NT2/D1 (cell line): ENCODE measurements at regions not wholly inside any gene's neighbourhood (a gene's known extent, or its start where the extent isn't known, plus 50 kb on each side); places are given as distances from the start of the nearest gene placed in this dataset.

Source experiments
- DNase-seq: peaks from one replicate; pipeline ENCODE4 v3.0.0-alpha.2; 2011; ENCODE audit warnings: low read depth, low spot score
- H3K27me3 ChIP-seq: 2 replicates; pipeline ENCODE4 v1.6.0; 2011; ENCODE audit warnings: mild to moderate bottlenecking; ENCODE audit not compliant: insufficient read length, insufficient read depth
- H3K36me3 ChIP-seq: 2 replicates; pipeline ENCODE4 v1.6.1; 2011; ENCODE audit warnings: mild to moderate bottlenecking, low read length, mixed read lengths; ENCODE audit not compliant: insufficient read depth, insufficient read length
- H3K4me1 ChIP-seq: 2 replicates; pipeline ENCODE4 v1.5.1; 2011; ENCODE audit not compliant: insufficient read depth, insufficient read length
- H3K4me3 ChIP-seq: 2 replicates; pipeline ENCODE4 v1.5.1; 2011; ENCODE audit warnings: low read depth; ENCODE audit not compliant: insufficient read length
- H3K9ac ChIP-seq: 2 replicates; pipeline ENCODE4 v1.6.0; 2011; ENCODE audit warnings: low read depth; ENCODE audit not compliant: insufficient read length
- H3K9me3 ChIP-seq: 2 replicates; pipeline ENCODE4 v1.5.1; 2011; ENCODE audit warnings: mild to moderate bottlenecking, low read length; ENCODE audit not compliant: insufficient read depth
- SUZ12 ChIP-seq: IDR thresholded peaks from 2 replicates; pipeline ENCODE4 v1.6.1; 2011; ENCODE audit not compliant: insufficient read length, insufficient read depth; ENCODE audit errors: extremely low read depth
- YY1 ChIP-seq: IDR thresholded peaks from 2 replicates; pipeline ENCODE4 v1.6.1; 2011; ENCODE audit not compliant: insufficient read length, insufficient read depth
- ZNF274 ChIP-seq: IDR thresholded peaks from 2 replicates; pipeline ENCODE4 v1.6.1; 2011; ENCODE audit warnings: mild to moderate bottlenecking, low read depth, low read length

DNA sequence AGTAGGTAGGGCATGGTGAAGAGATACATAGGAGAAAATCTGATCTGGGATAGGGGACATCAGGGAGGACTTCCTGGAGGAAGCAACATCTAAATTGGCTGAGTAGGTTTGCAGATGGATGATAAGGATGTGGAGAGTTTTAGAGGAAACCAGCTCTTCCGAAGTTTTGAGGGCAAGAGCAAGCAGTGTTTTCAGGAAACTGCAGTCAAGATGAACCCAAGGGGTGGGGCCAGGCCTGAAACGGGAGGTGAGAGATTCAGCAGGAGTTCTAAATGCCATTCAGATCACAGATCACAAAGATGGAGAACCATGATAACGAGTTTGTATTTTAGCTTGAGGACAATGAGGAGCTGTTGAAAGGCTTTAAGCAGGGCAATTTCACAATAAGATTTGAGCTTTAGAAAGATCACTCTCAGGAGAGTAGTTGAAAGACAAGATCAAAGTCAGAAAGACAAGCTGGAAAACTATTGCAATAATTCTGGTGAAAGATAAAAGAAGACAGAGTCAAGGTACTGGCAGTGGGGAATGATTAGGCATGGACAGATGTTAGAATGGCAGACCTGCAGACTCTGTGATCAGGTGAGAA lies 70.1 kb upstream of the PLXNC1 start:
- no peak for TF ChIP-seq YY1
- TF ChIP-seq ZNF274 = no peak
- TF ChIP-seq SUZ12 = no peak
- Histone ChIP-seq H3K4me1 (no peaks in the 10 kb centered on the region), H3K9me3 (0 out of 2 replicates have a peak, but pooled peaks cover 2% of the 10 kb centered on the region), H3K9ac (no peak overlapping the region), H3K4me3 (no peak overlapping the region), H3K36me3 (no peaks in the 10 kb centered on the region), H3K27me3 (no peaks in the 10 kb centered on the region)
- DNase-seq = no peak

DNA sequence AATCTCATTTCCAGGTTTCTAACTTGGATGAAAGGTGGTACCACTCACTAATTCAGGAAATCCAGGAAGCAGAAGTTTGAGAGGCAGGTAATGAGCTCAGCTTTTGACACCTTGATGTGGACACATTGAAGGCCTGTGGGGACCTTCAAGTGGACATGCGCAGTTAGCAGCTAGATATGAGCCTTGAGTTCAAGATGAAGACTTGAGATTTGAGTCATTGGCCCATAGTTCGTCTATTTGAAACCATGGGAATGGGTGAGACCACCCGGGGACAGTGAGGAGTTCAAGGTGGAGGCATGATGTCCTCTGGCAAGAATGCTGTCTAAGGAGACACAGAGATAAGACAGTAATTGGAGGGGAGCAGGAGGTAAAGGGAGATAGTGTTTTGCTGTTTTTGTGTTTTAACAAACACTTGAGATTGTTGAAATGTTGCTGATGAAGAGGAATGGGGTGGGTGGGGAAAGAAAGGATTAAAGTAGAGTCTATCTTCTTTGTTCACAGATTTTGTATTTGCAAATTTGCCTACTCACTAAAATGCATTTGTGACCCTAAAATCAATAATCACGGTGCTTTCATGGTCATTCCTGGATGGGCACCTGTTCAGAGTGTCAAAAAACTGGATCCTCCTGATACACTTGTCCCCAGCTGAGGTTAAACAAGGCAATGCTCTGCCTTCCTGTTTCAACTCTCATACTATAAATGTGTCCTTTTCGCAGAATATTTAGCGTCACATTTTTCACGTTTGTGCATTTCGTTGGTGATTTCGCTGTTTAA lies 69.5 kb upstream of the PLXNC1 start:
- Histone ChIP-seq H3K4me3 (no peak overlapping the region), H3K4me1 (no peaks in the 10 kb centered on the region), H3K36me3 (no peaks in the 10 kb centered on the region), H3K9me3 (0 out of 2 replicates have a peak, but pooled peaks cover 6% of the 10 kb centered on the region), H3K9ac (no peak overlapping the region), H3K27me3 (no peaks in the 10 kb centered on the region)
- no peak for TF ChIP-seq SUZ12
- TF ChIP-seq YY1 = no peak
- TF ChIP-seq ZNF274 = no peak
- DNase-seq = no peak

DNA sequence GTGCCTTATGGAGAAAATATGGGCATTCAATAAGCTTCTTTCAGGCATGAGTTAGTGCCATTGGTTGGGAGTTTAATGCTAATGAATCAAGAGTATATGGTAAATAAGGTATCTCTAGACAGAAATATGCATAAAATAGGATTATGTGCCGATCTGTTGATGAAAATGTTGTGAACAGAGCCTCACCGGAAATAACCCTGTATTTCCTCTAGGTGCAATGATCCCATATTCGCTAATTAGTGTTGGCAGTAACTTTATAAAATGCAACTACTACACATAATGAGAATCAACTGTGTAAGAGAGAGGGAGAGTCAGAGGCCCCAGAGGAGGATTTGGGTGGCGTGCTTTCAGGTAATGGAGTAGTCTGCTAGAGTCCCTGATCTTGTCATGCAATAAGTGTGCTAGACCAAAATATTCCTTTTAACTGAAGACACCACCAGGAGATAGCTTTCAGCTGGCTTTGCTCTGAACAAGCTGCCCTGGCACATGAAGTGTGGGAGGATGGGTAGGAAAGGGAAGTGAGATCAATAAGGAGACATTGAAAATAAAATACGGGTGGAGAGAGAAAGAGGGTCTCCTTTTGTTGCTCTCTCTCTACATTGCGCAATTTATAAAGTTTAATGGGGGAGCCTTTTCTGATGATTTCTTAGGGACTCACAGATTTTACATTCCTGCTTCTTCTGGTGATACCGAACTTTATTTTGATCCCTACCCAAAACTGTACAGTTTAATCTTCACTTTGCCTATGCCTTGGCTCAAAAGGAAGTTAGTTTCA lies 68.6 kb upstream of the PLXNC1 start:
- Histone ChIP-seq H3K9me3 (0 out of 2 replicates have a peak, but pooled peaks cover 6% of the 10 kb centered on the region), H3K4me3 (no peak overlapping the region), H3K4me1 (no peaks in the 10 kb centered on the region), H3K9ac (no peak overlapping the region), H3K36me3 (no peaks in the 10 kb centered on the region), H3K27me3 (no peaks in the 10 kb centered on the region)
- no peak for DNase-seq
- no peak for TF ChIP-seq YY1
- no peak for TF ChIP-seq ZNF274
- TF ChIP-seq SUZ12 = no peak

DNA sequence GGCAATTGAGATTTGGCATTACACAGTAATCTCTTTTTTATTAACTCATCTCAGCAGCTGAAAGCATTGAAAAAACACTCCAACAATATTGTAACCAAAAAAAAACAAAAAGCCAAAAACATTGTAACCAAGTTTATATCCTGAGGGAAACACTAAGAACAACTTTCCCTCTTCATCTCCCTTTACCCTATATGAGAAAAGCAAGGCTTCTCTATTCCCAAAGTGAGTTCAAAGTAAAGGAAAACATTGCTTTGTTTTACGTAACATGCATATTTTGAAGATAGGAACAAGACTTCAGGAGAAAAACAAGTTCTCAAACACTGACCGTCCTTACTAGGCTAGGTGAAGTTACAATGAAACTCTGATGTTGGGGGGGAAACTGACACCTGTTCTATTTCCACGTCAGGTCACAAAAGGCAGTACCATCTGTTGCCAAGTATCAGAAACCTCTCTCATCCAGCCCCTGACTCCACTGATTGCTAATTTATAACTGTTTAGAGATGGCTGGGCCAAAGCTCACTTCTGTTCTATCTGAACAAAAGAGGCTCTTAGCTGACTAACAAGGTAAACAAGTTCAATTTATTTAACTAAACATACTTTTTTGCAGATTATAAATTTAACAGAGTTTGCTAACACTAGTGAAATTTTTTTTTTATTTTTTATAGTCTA lies 67.9 kb upstream of the PLXNC1 start:
- Histone ChIP-seq H3K9ac (no peak overlapping the region), H3K9me3 (0 out of 2 replicates have a peak, but pooled peaks cover 6% of the 10 kb centered on the region), H3K36me3 (no peaks in the 10 kb centered on the region), H3K4me1 (no peaks in the 10 kb centered on the region), H3K4me3 (no peak overlapping the region), H3K27me3 (no peaks in the 10 kb centered on the region)
- DNase-seq = no peak
- TF ChIP-seq SUZ12 (no peak), ZNF274 (no peak), YY1 (no peak)

DNA sequence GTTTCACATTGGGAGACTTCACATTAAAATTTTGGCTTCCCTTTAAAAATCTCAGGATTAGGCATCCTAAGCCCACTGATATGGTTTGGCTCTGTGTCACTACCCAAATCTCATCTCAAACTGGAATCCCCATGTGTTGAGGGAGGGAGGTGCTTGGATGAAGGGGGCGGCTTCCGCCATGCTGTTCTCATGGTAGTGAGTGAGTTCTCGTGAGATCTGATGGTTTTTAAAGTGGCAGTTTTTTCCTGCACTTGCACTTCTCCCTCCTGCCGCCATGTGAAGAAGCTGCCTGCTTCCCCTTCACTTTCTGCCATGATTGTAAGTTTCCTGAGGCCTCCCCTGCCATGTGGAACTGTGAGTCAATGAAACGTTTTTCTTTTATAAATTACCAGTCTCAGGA lies 65.7 kb upstream of the PLXNC1 start:
- no peak overlapping the region for H3K4me3 ChIP-seq
- 0 out of 2 replicates have a peak, but pooled peaks cover 6% of the 10 kb centered on the region for H3K9me3 ChIP-seq
- no peak for DNase-seq
- H3K4me1 ChIP-seq = no peaks in the 10 kb centered on the region
- no peak overlapping the region for H3K9ac ChIP-seq
- no peaks in the 10 kb centered on the region for H3K36me3 ChIP-seq
- TF ChIP-seq YY1 (no peak), SUZ12 (no peak), ZNF274 (no peak)
- H3K27me3 ChIP-seq = no peaks in the 10 kb centered on the region

DNA sequence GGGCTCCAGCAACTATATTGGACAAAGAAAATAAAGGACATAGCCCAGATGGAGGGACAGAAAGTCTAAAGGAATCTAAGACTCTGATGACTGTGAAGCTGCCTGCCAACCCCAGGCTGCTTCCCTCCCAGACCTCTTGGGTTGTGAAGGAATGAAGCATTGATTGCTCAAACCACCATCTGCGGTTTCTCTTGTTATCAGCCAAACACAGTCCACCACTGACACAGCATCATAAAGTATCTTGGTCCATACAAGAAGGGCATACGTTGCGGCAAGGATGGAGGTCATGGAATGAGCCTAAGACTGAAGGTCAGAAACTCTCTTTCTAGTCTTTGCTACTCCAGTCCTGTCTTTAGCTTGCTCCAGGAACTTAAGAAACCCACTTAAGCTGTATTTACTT lies 58.5 kb upstream of the PLXNC1 start:
- no peaks in the 10 kb centered on the region for H3K27me3 ChIP-seq
- H3K9ac ChIP-seq = no peak overlapping the region
- TF ChIP-seq YY1 (no peak), ZNF274 (no peak), SUZ12 (no peak)
- no peaks in the 10 kb centered on the region for H3K36me3 ChIP-seq
- H3K4me1 ChIP-seq = no peaks in the 10 kb centered on the region
- no peak overlapping the region for H3K4me3 ChIP-seq
- no peak for DNase-seq
- no peaks in the 10 kb centered on the region for H3K9me3 ChIP-seq

DNA sequence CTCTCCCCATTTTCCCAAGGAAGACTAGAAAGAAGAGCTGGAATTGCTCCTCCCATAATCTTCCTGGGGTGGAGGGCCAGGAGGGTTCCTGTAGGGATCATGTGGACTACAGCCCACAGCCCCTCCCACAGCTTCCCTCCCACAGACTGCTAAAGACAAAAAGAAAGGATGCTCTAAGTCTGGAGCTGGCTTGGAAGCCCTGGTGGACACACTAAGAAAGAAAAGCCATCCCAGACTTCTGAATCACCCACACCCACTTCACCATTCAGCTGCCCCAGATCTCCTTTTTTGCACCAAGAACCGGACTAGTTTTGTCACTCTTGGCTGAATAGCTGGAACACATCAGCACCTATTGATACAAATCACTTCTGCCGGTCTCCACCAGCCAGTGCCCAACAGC lies 56.8 kb upstream of the PLXNC1 start:
- H3K9ac ChIP-seq = no peak overlapping the region
- no peak overlapping the region for H3K4me3 ChIP-seq
- no peaks in the 10 kb centered on the region for H3K36me3 ChIP-seq
- H3K9me3 ChIP-seq = no peaks in the 10 kb centered on the region
- no peaks in the 10 kb centered on the region for H3K4me1 ChIP-seq
- no peak for DNase-seq
- H3K27me3 ChIP-seq = no peaks in the 10 kb centered on the region
- no peak for TF ChIP-seq ZNF274
- TF ChIP-seq SUZ12 = no peak
- no peak for TF ChIP-seq YY1
